HG03175 (cell line): ENCODE measurements at regions not wholly inside any gene's neighbourhood (a gene's known extent, or its start where the extent isn't known, plus 50 kb on each side); places are given as distances from the start of the nearest gene placed in this dataset.
"Not testable (repeated sequence)": the region's sequence is repeated elsewhere in the genome, so short reads cannot be mapped to it uniquely, and the experiment has no call there.

Experiments used
- ATAC-seq: cut with Tn5 transposase; IDR thresholded peaks from one replicate; pipeline ENCODE4 v1.9.1; 2021; ENCODE audit warnings: mild to moderate bottlenecking, moderate library complexity; ENCODE audit not compliant: unreplicated experiment

DNA sequence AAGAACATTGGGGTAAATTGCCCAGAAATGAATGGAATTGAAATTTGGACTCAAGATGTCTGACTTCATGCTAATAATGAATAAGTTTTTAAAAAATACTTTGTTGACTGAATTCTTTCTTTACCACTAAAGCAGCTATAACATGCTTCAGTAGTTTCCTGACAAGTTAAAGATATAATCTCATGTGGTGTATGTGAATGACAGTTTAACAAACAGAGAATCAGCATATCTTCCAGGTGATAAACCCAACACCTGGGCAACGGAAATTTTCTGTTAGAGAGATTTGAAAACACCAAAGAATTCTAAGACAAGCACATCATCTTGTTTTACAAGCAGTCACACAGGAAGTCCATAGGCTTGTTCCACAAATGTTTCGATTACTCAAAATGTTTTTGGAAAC, 372.6 kb upstream of the VRK2 start:
- no peak for ATAC-seq

DNA sequence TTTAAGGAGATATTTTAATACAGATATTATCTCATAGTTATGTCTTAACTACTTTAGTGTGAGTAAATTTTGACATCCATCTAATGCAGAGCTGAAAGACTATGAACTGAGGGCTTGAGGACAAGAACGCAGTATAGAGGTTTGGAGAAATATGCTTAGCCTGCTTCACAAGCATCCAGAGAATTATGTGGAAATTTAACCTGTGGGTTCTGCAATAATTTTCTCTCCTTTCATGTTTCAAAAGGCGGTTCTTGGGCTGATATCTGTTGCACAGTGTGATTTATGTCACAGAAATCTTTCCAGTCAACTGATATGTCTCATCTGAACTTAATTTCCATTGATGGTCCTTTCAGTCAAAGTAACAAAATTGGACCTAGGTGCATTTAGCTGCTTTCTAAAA, 371.9 kb upstream of the VRK2 start:
- no peak for ATAC-seq

DNA sequence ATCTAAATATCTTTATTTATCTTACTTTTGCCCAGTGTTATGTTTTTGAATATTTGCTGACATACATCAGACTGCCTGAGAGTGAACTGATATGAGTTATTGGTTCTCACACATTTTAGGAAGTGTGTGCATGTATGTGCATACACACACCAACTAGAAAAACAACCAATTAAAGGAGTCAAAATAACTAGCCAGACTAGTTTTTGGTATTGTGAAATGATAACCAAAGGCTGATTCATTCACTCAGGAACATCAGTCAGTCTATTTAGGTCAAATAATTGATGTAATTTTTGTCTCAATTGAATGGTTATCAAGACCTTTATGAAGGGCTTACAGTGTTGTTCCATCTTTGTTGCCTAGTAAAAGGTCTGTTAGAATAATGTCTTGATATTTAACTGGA, 369.3 kb upstream of the VRK2 start:
- no peak for ATAC-seq

DNA sequence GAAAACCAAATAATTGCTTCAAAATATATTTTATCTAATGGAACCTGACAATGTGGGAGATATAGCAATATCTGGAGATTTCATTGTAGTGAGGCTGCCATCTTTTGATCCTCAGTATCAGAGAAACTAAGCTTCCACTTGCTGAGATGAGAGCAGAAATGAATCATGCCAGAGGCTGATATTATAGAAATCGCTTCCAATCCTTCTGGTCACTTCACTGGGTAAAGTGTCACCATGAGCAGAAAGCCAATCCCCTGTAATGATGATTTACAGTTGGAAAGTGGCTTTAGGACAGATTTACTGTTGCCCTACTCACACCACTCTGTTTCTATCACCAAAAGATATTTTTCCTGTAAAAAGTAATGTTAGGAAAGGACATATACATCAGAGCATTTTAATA, 365.0 kb upstream of the VRK2 start:
- ATAC-seq = no peak

DNA sequence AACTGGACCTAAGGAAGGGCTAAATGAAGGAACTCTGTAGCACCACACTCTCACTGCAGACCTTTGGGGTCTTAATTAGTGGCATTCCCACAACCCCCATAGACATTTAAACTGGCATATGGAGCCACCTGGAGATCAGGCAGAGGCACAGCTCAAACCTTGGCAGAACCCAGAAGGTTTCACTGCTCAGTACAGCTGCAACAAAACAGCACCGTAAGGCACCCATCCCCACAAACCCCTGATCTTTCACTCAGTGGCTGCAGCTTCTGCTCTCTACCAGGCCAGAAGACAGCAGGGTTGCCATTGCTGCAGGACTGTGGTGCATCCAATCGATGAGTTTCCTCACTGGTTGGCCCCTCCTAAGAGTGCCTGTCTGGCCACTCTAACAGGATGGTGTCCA, 361.6 kb upstream of the VRK2 start:
- no peak for ATAC-seq

DNA sequence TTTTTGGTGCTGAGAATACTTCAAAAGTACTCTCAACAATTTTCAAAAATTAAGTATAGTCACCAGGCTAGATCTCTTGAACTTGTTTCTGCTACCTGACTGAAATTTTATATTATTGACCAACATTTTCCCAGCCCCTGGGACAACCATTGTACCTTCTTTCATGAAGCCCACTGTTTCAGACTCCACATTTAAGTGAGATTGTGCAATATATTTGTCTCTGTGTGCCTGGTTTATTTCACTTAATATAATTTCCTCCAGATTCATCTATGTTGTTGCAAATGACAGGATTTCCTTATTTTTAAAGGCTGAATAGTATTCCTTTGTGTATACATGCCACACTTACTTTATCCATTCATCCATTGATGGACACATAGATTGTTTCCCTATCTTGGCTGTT, 354.2 kb upstream of the VRK2 start:
- no peak for ATAC-seq

DNA sequence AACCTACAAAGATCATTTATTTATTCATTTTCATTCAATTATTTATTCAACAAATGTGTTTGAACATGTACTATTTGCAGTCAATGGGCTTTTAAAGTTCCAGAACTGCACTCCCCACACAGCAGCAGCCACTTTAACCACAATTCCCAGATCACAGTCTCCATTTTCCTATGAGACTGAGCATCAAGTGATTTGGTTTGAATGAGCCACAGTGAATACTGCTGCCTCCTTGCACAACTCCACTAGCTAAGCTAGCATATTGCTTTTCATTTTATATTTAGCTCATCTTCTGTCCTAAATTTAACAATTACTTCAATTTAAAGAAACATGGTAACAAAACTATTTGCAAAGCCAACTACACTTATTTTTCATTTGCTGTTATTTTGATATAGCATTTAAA, 353.4 kb upstream of the VRK2 start:
- no peak for ATAC-seq

DNA sequence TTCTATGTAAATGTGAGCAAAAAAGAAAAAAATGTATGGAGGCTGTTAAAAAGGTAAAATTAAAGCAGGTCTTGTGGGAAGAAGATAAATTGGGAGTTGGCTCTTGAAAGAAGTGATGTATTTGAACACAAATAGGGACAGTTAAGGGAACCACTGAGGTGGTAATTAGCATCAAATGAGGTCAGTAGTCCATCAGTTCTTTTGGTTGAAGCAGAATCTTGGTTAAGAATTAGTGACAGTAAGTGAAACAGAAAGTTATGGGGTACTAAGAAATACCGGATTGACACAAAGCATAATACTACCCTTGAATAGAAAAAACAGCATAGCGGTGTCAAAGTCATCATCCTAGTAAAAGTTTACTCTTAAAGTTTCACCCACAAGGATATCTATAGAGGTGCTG, 352.6 kb upstream of the VRK2 start:
- no peak for ATAC-seq

DNA sequence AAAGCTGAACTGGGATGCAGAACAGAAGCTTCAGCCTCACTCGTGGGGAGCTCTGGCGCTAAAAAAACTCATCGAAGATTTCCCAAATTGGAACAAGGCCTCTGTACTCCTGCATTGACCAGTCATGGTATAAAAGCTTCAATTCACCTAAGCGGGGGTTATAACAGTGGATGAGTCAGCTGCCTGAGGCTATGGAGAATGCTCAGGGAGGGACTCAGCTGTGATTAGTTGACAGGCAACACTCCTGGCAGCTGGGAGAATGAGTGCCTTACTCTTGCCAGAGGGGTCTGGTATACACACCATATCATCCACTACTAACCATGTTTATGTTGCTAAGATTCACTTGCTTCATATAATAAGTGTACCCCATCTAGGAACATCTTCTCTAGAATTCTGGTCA, 350.6 kb upstream of the VRK2 start:
- ATAC-seq = no peak

DNA sequence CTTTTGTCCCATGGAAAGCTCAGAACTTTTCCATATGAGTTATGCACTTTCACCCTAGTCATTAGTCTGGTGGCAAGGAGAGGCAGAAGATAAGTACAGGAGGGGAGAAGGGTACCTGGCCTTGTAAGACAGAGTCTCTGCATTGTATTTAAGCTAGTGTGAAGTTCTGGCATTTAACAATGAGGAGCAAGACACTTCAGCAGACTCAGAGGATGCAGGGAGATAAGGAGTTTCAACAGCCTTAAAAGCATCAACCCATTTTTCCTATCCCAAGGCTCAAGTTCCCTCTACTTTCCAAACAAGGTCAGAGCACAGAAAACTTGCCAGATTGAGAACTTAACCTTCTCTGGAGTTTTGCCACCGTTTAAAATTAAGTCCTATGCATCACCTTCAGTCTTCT, 348.2 kb upstream of the VRK2 start:
- ATAC-seq = no peak

DNA sequence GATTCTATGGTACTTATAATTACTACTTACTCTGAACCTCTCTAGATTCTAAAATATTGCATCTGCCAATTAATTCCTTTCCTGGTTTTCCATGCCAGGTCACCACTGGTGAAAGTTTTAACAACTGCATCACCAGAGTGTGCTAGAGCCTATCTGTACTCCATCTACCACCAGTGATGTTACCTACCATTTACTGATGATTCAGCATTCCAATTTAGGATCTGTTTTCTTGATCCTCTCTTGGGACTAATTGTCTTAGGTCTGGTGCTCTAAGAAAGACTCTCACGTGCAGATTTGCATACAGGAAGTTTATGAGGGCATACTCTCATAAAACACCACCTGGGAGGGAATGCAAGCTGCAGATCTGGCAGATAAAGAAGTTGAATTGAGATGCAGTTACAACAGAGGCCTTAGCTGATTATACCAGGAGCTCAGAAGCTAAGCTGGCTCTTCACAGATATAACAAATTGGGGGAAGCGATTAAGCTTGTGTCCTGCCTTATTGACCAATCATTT, 347.6 kb upstream of the VRK2 start:
- ATAC-seq = no peak

DNA sequence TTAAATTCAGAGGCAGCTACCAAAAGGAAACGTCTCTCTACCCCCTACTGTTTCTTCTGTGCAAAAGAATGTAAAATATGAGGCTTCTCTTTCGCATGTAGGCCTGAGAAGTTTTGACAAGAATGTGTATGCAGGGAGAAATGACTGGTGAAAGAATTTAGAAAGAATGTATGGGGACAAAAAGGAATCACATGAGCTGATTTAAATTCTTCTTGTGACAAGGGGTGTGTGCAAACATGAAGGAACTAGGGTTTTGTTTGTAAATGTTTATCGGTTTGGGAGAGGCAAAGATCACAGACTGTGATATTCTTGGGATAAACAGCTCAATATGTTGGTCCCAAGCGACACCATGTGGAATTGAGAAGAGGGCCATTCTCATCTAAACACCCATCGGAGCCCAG, 345.2 kb upstream of the VRK2 start:
- ATAC-seq = no peak

DNA sequence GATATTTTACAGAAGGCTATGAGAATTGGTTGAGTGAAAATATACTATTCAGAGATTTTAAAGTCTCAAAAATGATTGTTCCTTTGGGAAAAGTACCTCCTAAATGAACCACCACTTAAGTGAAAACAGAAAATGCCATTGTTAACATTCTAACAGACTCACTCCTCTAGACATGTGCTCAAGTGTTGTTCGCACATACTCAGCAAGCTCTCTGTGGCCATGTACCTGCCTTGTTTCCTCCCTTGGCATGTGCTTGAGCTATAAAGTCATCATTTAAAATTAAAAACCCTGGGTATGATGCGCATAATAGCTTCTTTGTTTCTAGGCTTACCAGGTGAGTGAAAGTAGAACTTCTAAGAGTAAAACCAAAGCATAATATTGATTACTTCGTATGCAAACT, 343.2 kb upstream of the VRK2 start:
- ATAC-seq = no peak

DNA sequence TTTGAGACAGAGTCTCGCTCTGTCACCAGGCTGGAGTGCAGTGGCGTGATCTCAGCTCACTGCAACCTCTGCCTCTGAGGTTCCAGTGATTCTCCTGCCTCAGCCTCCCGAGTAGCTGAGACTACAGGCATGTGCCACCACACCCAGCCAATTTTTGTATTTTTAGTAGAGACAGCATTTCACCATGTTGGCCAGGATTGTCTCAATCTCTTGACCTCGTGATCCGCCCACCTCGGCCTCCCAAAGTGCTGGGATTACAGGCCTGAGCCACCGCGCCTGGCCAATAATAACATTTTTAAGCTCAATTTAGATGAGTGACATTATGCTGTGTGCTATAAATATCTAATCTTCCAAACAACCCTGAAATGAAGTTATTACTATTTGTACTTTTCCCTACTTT, 338.8 kb upstream of the VRK2 start:
- ATAC-seq = not testable (repeated sequence)

DNA sequence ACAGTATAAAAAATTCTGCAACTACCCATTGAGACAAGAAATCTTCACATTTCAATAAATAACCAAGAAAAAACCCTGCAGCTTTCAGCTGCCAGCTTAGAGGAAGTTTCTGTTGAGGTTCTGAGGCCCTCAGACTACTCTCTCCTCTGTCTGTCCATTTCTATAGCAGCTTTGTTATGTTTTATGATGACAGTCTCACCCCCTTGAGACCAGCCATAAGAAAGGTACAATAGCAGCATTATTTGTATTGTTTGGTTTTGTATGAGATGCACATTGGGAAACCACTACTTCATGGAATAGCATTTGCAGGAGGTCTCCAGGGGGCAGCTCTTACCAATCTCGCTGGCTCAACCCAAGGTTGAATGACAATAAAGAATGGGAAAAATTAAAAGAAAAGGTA, 334.6 kb upstream of the VRK2 start:
- ATAC-seq = no peak

DNA sequence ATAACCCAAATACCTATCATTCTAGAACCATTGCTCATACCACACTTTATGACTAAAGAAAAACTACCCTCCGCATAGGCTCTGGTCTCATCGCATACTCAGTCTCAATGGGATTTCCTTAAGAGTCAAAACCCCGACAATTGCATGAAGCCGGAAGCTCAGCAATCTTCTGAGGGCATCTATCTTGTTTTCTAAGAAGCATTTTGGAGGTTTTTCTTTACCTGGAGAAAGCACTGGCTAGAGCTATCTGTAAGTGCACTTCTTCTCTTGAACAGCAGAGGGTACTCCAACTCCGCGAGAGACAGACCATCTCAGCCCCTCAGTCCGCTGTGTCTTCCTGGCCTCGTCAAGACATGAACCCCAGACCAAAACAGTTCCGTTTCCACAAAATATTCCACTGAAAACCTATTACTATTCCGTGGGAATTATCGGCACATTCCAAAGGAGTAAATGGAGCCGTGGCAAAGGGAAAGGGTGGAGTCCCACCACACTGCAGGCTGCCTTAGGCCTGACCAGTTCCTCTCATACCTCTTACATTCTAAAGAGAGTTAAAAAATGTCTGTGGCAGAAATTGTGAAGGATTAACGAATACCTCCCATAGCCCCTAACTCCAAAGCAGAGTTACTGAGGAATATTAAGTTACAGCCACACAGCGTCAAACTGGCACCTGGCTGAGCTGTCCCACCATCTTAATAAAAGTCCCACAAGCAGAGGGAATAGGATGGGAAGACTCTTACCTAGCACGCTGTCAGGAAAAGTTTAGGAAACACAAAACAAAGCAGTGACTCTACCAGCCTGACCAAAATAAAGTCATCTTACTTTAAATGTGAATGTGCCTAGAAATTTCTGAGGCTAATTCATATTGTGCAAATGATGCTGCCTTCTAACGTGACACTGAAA, 325.6 kb upstream of the VRK2 start:
- ATAC-seq = peak; percentile 99

DNA sequence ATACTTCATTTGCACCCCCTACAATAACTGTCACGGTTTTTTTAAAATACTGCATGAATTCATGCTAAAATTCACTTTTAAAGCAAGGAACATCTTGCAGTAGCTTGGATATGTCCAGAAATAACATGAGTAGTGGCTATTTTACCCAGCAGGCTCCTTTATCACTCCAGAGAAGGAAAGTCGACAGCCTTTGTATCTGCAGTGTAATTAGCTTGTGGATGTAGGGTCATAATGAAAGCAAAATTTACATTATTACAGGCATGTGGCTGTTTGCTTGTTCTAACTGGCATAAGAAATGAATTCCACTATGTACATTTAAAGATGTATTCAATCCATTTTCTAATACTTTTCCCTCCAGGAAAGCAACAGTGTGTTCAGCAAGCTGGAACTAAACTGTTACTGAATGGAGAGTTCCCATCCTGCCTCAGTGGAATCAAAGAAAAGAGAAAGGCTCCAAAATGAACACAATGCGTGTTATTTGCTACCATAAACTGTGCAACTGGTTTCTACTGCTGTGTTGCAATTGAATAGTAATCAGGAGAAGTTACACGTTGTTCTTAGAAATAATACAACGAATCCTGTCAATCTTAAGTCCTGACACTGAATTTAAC, 321.2 kb upstream of the VRK2 start:
- ATAC-seq = no peak

DNA sequence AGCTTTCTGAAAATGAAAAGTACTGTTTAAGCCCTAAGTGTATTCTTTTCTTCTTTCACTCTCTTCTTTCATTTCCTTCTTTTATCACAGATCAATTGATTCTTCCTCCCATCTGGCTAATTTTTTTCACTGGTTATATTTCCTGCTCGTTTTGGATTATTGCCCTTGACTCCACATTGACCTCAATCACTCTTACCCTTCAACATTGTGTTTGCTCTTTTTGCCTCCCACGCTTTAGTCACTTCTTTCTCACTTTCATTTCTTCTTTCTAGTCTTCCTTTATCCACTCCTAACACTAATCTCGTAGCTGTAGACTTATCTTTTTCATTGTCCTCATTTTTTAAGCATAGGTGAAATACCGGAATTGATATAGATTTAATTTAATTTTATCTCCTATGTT, 320.3 kb upstream of the VRK2 start:
- peak; percentile 77 for ATAC-seq

DNA sequence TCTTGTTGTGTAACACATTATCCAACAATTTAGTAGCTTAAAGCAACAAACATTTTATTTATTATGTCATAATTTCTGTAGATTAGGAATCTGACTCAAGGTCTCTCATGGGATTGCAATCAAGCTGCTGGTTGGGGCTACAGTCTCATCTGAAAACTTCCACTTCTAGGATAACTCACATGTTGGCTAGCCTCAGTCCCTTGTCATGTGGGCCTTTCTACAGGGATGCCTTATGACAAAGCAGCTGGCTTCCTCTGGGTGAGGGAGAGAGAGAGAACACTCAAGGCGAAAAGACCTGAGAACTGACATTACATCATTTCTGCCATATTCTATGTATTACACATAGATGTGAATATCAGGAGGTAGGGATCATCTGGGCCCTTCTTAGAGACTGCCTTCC, 317.9 kb upstream of the VRK2 start:
- ATAC-seq = no peak

DNA sequence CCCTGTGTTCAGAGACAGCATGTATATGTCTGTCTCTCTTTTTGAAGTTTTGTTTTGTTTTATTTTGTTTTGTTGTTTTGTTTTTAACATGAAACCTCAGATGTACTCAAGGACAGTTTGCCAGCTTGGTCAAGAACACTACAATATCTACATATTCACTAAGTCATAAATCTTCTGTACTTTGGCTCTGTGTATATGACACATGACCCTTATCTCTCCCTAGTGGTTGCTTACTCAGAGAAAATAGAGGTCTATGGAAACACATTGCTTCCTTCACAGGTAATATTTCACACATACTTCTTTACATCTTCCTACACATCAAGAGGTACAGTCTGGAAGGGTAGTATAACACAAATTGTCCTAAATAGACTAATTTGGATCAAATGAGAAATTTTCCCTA, 312.6 kb upstream of the VRK2 start:
- ATAC-seq = no peak

DNA sequence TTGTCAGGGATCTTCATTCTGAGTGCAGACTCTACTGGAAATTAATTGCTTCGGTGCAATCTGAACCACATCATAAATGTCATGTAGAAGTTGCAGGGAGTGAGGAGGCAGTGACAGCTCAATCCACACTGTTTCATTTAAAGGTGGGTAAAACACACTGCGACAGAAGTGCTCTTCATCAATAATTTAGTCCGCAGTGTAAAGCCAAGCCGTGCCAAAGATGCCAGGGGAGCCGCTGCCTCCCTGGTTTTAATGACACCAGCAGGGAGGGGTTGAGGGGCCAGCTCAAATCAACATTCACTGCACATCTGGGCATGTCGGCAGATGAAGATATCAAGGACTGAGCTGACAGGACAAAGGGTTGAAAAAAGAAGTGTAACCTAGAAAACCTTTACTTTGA, 305.7 kb upstream of the VRK2 start:
- ATAC-seq = no peak

DNA sequence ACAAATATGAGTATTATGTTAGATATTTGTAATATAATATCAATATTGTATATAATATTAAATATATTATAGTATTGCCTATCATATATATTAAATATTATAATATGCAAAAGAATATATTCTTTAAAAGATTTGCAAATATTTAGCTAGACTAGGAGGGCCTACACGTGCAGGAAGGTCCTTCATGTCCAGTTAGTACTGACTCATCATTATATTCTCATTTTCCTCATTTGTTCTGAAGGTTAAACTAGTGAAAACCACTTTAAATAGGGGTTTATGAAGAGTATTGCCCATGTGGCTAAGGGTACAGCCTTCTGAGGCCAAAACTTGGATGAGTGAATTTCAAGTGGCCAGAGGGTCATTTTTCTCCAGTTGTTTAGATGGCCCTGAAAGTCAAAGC, 293.0 kb upstream of the VRK2 start:
- ATAC-seq = no peak

DNA sequence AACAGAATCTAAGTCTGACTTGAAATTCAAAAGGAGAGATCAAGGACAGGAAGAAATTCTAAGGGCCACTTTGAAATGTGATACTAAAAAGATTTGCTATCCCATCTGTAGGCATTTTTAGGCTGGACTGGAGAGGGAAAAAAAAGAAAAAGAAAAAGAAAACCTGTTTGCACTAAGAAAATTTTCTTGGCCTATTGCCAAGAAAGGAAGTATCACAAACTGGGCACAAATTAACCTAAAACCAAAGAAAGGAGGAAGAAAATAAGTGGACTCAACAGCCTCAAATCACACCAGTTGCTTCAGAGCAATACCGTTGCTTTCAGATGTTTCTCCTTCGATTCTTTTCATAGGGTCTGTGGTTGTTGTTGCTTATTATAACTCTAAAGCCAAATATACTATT, 287.9 kb upstream of the VRK2 start:
- no peak for ATAC-seq
